C4-2B (cell line): ENCODE measurements at regions not wholly inside any gene's neighbourhood (a gene's known extent, or its start where the extent isn't known, plus 50 kb on each side); places are given as distances from the start of the nearest gene placed in this dataset.

Experiments
- H3K27ac ChIP-seq: fragments of 450-650 bp; 2 replicates; pipeline ENCODE4 v1.5.1; 2017
- CTCF ChIP-seq: fragments of 450-650 bp; conservative IDR thresholded peaks from 2 replicates; pipeline ENCODE4 v1.5.1; 2017; ENCODE audit warnings: mild to moderate bottlenecking
- ZFX ChIP-seq: fragments of 450-650 bp; IDR thresholded peaks from 2 replicates; pipeline ENCODE4 v1.6.1; 2017

DNA sequence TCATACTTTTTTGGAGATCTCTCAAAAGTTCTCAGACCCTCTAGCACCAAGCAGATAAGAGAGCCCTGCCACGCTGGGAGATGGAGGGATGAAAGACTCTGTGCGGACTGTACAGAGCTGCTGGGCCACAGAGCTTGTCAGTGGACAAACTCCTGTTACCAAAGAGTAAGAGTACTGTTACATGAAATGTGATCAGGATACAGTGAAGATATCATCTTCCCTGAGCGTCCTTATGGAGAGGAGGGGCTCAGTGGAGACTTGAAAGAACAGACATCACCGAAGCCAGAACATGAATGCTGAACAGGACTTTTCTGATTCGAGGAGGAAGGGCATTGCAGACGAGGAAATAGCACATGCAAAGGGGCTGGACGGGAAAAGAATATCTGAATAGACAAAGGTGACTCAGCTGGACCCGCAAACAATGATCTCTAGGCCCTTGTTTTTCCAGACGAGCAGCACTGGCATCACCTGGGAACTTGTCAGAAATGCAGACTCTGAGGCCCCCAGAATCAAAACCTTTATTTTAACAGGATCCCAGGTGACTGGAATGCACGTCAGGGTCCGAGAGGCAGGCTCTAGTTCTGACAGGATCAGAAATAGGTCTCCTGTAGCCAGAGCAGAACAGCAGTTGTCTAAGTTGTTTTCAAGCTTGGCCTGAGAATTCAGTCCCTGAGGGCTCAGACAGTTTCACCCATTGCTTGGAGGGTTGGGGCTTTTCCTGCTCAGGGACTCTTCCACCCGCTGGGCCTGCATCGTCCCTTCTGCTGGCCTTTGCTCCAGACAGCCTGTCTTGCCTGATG is 277.9 kb downstream of the RPLP1 start:
- no peak for TF ChIP-seq ZFX
- no peak overlapping the region for H3K27ac ChIP-seq

- TF ChIP-seq ZFX (no peak), CTCF (no peak)
- no peak overlapping the region for H3K27ac ChIP-seq
These were observed 278.4 kb downstream of the RPLP1 start for GRCh38 chr15:69731081-69731330.

- TF ChIP-seq CTCF = no peak
- TF ChIP-seq ZFX = no peak
- H3K27ac ChIP-seq = no peak overlapping the region
These were observed 279.0 kb downstream of the RPLP1 start for GRCh38 chr15:69731581-69731980.

GRCh38 chr15:69732133-69732532 is 279.5 kb downstream of the RPLP1 start:
- no peak overlapping the region for H3K27ac ChIP-seq
- no peak for TF ChIP-seq CTCF
- no peak for TF ChIP-seq ZFX

DNA sequence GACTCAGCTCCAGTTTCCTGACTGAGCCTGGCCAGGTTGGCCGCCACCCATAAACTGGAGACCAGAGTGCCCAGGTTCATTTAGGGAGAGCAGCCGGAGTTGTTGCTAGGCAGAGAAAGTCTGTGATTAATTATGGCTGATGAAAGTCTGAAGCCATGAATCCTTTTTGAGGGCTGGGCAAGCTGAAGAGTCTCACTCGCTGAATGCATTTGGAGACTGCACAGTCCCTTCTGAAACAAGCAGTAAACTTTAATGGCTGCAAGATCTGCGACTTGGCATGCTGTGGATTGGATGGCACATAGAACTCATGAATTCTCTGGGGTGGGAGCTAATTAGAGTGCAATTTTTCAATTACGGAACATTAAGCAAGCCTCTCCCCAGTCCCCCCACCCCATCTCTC is 282.1 kb downstream of the RPLP1 start:
- no peak for TF ChIP-seq ZFX
- TF ChIP-seq CTCF = no peak
- H3K27ac ChIP-seq = no peak overlapping the region

GRCh38 chr15:69735121-69735520 is 282.5 kb downstream of the RPLP1 start:
- H3K27ac ChIP-seq = no peak overlapping the region
- TF ChIP-seq CTCF (no peak), ZFX (no peak)

GRCh38 chr15:69736161-69736560 is 283.5 kb downstream of the RPLP1 start:
- TF ChIP-seq ZFX (no peak), CTCF (no peak)
- peak overlapping the region; percentile 18 for H3K27ac ChIP-seq

- H3K27ac ChIP-seq = no peak overlapping the region
- no peak for TF ChIP-seq ZFX
- no peak for TF ChIP-seq CTCF
These were observed 285.3 kb downstream of the RPLP1 start for GRCh38 chr15:69737916-69738315.
